RWPE1 (cell line): ENCODE measurements at regions not wholly inside any gene's neighbourhood (a gene's known extent, or its start where the extent isn't known, plus 50 kb on each side); places are given as distances from the start of the nearest gene placed in this dataset.

Experiments used
- CTCF ChIA-PET: fragments of 350-600 bp; sonication (Branson Sonifier 250); formaldehyde crosslinking; extraction: SDS; loops from one replicate; lab custom pipeline; 2021; lab: Yijun Ruan, JAX
- POLR2A ChIA-PET: fragments of 400-600 bp; formaldehyde crosslinking; extraction: SDS; loops from one replicate; lab custom pipeline; 2020; ENCODE audit warnings: antibody characterized with exemption; ENCODE audit not compliant: low non-redundant PET; lab: Yijun Ruan, JAX
- DNase-seq: peaks from one replicate; pipeline ENCODE4 v3.0.0; 2012; ENCODE audit warnings: low spot score
- H3K27ac ChIP-seq: fragments of 450-650 bp; 2 replicates; pipeline ENCODE4 v1.5.1; 2017
- TF ChIP-seq, protein P1 (sequence below): fragments of 450-650 bp; conservative IDR thresholded peaks from 2 replicates; pipeline ENCODE4 v1.5.1; 2017; ENCODE audit warnings: low read depth, mild to moderate bottlenecking

- TF ChIP-seq, protein P1, sequence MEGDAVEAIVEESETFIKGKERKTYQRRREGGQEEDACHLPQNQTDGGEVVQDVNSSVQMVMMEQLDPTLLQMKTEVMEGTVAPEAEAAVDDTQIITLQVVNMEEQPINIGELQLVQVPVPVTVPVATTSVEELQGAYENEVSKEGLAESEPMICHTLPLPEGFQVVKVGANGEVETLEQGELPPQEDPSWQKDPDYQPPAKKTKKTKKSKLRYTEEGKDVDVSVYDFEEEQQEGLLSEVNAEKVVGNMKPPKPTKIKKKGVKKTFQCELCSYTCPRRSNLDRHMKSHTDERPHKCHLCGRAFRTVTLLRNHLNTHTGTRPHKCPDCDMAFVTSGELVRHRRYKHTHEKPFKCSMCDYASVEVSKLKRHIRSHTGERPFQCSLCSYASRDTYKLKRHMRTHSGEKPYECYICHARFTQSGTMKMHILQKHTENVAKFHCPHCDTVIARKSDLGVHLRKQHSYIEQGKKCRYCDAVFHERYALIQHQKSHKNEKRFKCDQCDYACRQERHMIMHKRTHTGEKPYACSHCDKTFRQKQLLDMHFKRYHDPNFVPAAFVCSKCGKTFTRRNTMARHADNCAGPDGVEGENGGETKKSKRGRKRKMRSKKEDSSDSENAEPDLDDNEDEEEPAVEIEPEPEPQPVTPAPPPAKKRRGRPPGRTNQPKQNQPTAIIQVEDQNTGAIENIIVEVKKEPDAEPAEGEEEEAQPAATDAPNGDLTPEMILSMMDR = no peak
- ChIA-PET POLR2A (no interaction called here), CTCF (no interaction called here)
- DNase-seq = no peak
- no peak overlapping the region for H3K27ac ChIP-seq
Measured at GRCh38 chrX:40832723-40833122, 97.4 kb upstream of the MED14 start.

- ChIA-PET CTCF (no interaction called here), POLR2A (no interaction called here)
- no peak for DNase-seq
- H3K27ac ChIP-seq = no peak overlapping the region
- TF ChIP-seq, protein P1 = no peak
Measured at GRCh38 chrX:40834225-40834624, 98.9 kb upstream of the MED14 start.

DNA sequence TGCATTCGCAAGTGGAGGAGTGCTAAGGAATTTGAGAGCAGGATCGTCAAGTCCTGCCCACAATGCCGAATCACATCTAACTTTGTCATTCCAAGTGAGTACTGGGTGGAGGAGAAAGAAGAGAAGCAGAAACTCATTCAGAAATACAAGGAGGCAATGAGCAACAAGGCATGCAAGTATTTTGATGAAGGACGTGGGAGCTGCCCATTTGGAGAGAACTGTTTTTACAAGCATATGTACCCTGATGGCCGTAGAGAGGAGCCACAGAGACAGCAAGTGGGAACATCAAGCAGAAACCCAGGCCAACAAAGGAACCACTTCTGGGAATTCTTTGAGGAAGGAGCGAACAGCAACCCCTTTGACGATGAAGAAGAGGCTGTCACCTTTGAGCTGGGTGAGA is 100.2 kb upstream of the MED14 start:
- no peak for DNase-seq
- TF ChIP-seq, protein P1 = no peak
- POLR2A ChIA-PET = no interaction called here
- no peak overlapping the region for H3K27ac ChIP-seq
- CTCF ChIA-PET = no interaction called here

DNA sequence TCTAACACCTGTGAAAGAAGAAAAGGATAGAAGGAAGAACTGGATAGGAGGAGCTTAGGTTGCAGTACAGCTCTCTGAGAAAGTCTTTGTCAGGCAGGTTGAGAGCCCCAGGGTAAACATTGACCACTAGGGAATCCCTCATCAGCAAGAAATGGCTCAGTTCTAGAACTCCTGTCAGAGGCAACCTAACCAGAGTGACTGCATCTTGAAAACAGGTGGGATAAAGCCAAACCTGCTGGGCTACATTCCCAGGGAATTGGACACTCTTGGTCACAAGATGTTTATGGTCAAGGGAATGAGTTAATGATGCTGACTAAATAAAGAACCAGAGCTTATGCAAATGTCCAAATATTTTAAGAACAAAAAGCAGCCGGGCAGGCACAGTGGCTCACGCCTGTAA is 108.3 kb upstream of the MED14 start:
- no peak for DNase-seq
- POLR2A ChIA-PET = no interaction called here
- no peak overlapping the region for H3K27ac ChIP-seq
- CTCF ChIA-PET = no interaction called here
- TF ChIP-seq, protein P1 = no peak

DNA sequence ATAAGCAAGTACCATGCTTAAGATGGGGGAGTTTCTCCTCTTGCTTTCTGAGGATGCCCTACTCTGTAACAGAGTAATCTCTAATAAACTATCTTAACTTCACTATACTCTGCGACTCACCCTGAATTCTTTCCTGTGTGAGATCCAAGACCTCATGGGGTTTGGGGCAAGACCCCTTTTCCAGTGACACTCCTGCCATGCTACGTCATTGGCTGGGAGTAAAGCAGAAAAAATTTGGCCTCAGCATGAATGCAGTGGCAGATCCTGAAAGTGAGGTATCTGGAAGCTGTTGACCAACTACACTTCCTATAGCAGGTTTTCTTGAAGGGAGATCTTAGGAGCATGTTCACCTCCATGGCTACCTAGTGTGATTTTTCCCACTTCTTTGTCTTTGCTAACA is 109.1 kb upstream of the MED14 start:
- no peak for DNase-seq
- no peak overlapping the region for H3K27ac ChIP-seq
- CTCF ChIA-PET = no interaction called here
- TF ChIP-seq, protein P1 = no peak
- POLR2A ChIA-PET = no interaction called here

GRCh38 chrX:40845331-40845911 is 110.1 kb upstream of the MED14 start:
- no peak overlapping the region for H3K27ac ChIP-seq
- TF ChIP-seq, protein P1 = no peak
- ChIA-PET POLR2A (no interaction called here), CTCF (no interaction called here)
- DNase-seq = no peak
